Astrocyte (in vitro differentiated cells and primary cell): ENCODE measurements at regions not wholly inside any gene's neighbourhood (a gene's known extent, or its start where the extent isn't known, plus 50 kb on each side); places are given as distances from the start of the nearest gene placed in this dataset.

Source experiments
- CTCF ChIP-seq: IDR thresholded peaks from 2 replicates; pipeline ENCODE4 v1.5.1; 2011; ENCODE audit warnings: low read depth, mild to moderate bottlenecking, inconsistent platforms, low read length, moderate library complexity; ENCODE audit not compliant: insufficient read depth
- EZH2 ChIP-seq: IDR thresholded peaks from 2 replicates; pipeline ENCODE4 v1.6.1; 2012; ENCODE audit warnings: mild to moderate bottlenecking, low read length, inconsistent platforms; ENCODE audit not compliant: insufficient read depth

GRCh38 chr2:182589121-182589520, 126.9 kb upstream of the DNAJC10 start:
- TF ChIP-seq CTCF (no peak), EZH2 (no peak)
